ENCODE measurements at regions not wholly inside any gene's neighbourhood (a gene's known extent, or its start where the extent isn't known, plus 50 kb on each side); places are given as distances from the start of the nearest gene placed in this dataset.

- DNase-seq = no peak
Observed at GRCh38 chr10:16367621-16368292, 69.1 kb upstream of the PTER start.

GRCh38 chr10:16381083-16381482 lies 55.7 kb upstream of the PTER start:
- peak; percentile 19 to 33 for DNase-seq

GRCh38 chr10:16384021-16384420 lies 52.8 kb upstream of the PTER start:
- peak; percentile 7 to 42 for DNase-seq

GRCh38 chr10:16386855-16387254 lies 50.0 kb upstream of the PTER start:
- no peak for DNase-seq
